ENCODE measurements at regions not wholly inside any gene's neighbourhood (a gene's known extent, or its start where the extent isn't known, plus 50 kb on each side); places are given as distances from the start of the nearest gene placed in this dataset.

- TF ChIP-seq, protein P1, sequence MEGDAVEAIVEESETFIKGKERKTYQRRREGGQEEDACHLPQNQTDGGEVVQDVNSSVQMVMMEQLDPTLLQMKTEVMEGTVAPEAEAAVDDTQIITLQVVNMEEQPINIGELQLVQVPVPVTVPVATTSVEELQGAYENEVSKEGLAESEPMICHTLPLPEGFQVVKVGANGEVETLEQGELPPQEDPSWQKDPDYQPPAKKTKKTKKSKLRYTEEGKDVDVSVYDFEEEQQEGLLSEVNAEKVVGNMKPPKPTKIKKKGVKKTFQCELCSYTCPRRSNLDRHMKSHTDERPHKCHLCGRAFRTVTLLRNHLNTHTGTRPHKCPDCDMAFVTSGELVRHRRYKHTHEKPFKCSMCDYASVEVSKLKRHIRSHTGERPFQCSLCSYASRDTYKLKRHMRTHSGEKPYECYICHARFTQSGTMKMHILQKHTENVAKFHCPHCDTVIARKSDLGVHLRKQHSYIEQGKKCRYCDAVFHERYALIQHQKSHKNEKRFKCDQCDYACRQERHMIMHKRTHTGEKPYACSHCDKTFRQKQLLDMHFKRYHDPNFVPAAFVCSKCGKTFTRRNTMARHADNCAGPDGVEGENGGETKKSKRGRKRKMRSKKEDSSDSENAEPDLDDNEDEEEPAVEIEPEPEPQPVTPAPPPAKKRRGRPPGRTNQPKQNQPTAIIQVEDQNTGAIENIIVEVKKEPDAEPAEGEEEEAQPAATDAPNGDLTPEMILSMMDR (IDR thresholded peaks at IDR 0.05) = no peak
- TF ChIP-seq POLR2A (IDR thresholded peaks at IDR 0.05) (no peak), POLR2AphosphoS5 (IDR thresholded peaks at IDR 0.05) (no peak)
These were observed 78.3 kb upstream of the ALDH1L1 start for GRCh38 chr3:126258670-126259069.
